Heart left ventricle (tissue), 16 donors: ENCODE measurements at regions not wholly inside any gene's neighbourhood (a gene's known extent, or its start where the extent isn't known, plus 50 kb on each side); places are given as distances from the start of the nearest gene placed in this dataset.
A peak's percentile ranks its signal among the peaks of the same experiment; 100 is the strongest.

Experiments used
- ATAC-seq, 4 donors: fragments of 200-7000 bp; cut with Tn5 transposase; one replicate each; pipeline ENCODE4 v1.9.1; 2020 to 2022; ENCODE audit warnings: moderate library complexity in 4 of 4, mild to moderate bottlenecking in 3 of 4, moderate number of reproducible peaks in 1 of 4
- DNase-seq, 5 donors: peaks; one replicate each; pipeline ENCODE4 v3.0.0-alpha.2; 2020
- H3K27ac ChIP-seq, 12 donors: fragments of 200-600 bp; sonication (generic) in 4 of 12; one replicate each; pipeline versions ENCODE4 v1.5.0 to v1.8.0; 2016 to 2022; ENCODE audit warnings: mild to moderate bottlenecking in 2 of 12
- H3K27me3 ChIP-seq, 9 donors: fragments of 200-600 bp; sonication (generic) in 2 of 9; one replicate each; pipeline versions ENCODE4 v1.5.1 to v1.8.0; 2016 to 2022; ENCODE audit warnings: mild to moderate bottlenecking in 3 of 9
- H3K36me3 ChIP-seq, 9 donors: fragments of 200-600 bp; sonication (generic) in 2 of 9; one replicate each; pipeline versions ENCODE4 v1.5.0 to v1.8.0; 2018 to 2022; ENCODE audit warnings: mild to moderate bottlenecking in 2 of 9
- H3K4me1 ChIP-seq, 12 donors: fragments of 200-600 bp; sonication (generic) in 4 of 12; one replicate each; pipeline versions ENCODE4 v1.5.0 to v1.8.0; 2016 to 2022; ENCODE audit warnings: mild to moderate bottlenecking in 3 of 12
- H3K4me3 ChIP-seq, 12 donors: fragments of 200-600 bp; sonication (generic) in 4 of 12; one replicate each; pipeline versions ENCODE4 v1.5.0 to v1.8.0; 2017 to 2022; ENCODE audit warnings: mild to moderate bottlenecking in 9 of 12, moderate library complexity in 4 of 12
- H3K9me3 ChIP-seq, 12 donors: fragments of 200-600 bp; sonication (generic) in 4 of 12; one replicate each; pipeline versions ENCODE4 v1.5.0 to v1.8.0; 2016 to 2022; ENCODE audit warnings: mild to moderate bottlenecking in 1 of 12
- POLR2A ChIP-seq, 2 donors: fragments of 450-650 bp; IDR thresholded peaks; one replicate each; pipeline ENCODE4 v1.6.1; 2017; ENCODE audit warnings: antibody characterized with exemption in 2 of 2, mild to moderate bottlenecking in 2 of 2, moderate library complexity in 2 of 2
- WGBS, 4 donors: extraction: QIAGEN DNeasy Blood & Tissue Kit in 2 of 4; methylation state at CpG; one replicate each; pipeline versions ENCODE4 v1.1.5 to v1.1.7; 2013 to 2018; 5-methylcytosine and 5-hydroxymethylcytosine counted together
- intact Hi-C, 10 donors: fragments of 100-400 bp; cut with DNase I; formaldehyde crosslinking; loops; one replicate each; pipeline versions ENCODE4 v1.11.1 to v1.14.2; 2022
- TF ChIP-seq, protein P1 (sequence below), 12 donors: fragments of 200-600 bp; sonication (generic) in 4 of 12; IDR thresholded peaks; one replicate each; pipeline versions ENCODE4 v1.5.0 to v1.8.0; 2018 to 2022; ENCODE audit warnings: antibody characterized with exemption in 12 of 12, mild to moderate bottlenecking in 5 of 12
- donor health status: ischemic (EF 13 %, LVEDD 7.1; RV severe dilation, severe dysfunction).
- donor health status: healthy with polysubstance abuse.
- donor health status: DM: no; HTN: yes; CAD: no.
- donor health status: DM: no; HTN: no; CAD: no.
- donor health status: ischemic (EF 25% LVEDD 6.9; RV normal size, moderate dysfunction).
- donor health status: ischemic (EF 25% LVEDD 5.7; RV mildly dilated, moderate dysfunction).
- donor health status: healthy.
- donor health status: DM: yes; HTN: yes; CAD: no.
- donor health status: ischemic (EF 35%, LVEDD 5.7; RV mildly dilated, moderate dysfunction).
- donor health status: nonischemic (EF 11% LVEDD 7.7; RV severe dilation, severe dysfunction).
- donor health status: DM: yes; HTN: yes; CAD: no.
- donor health status: PGD.
- donor health status: ischemic (EF 29% LVEDD 5.4; RV normal size, mild dysfunction).
- donor health status: nonischemic (EF 23%, LVEDD 6.1; RV moderate dilation, normal function).

DNA sequence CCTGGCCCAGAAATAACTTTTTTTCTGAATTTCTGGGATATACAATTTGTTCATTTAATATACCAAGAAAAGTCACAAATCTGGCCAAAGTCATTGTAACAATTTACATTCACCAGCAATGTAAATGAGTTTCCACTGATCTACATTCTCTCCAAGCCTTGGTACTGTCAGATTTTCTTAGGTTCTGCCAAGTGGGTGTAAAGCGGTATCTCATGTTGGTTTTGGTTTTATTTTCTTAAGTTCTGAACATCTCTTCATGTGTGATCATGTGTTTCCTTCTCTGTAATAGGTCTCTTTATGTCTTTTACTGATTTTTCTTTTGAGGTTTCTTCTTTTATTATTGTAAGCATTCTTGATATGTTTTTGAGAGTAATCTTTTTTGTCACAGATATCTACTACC is 235.6 kb upstream of the COL8A1 start:
- Histone ChIP-seq H3K4me3 (no peak overlapping the region), H3K36me3 (no peaks in the 10 kb centered on the region), H3K27me3 (no peaks in the 10 kb centered on the region), H3K4me1 (no peaks in the 10 kb centered on the region), H3K9me3 (peaks cover 0 to 20% (median 1%) of the 10 kb centered on the region in 12 donors), H3K27ac (no peak overlapping the region)
- intact Hi-C loops: no loop called here
- WGBS, 4 donors: 90 to 97% (median 97%) methylated on average over 1 of the region's 1 CpG
- DNase-seq: no peak
- TF ChIP-seq, protein P1, sequence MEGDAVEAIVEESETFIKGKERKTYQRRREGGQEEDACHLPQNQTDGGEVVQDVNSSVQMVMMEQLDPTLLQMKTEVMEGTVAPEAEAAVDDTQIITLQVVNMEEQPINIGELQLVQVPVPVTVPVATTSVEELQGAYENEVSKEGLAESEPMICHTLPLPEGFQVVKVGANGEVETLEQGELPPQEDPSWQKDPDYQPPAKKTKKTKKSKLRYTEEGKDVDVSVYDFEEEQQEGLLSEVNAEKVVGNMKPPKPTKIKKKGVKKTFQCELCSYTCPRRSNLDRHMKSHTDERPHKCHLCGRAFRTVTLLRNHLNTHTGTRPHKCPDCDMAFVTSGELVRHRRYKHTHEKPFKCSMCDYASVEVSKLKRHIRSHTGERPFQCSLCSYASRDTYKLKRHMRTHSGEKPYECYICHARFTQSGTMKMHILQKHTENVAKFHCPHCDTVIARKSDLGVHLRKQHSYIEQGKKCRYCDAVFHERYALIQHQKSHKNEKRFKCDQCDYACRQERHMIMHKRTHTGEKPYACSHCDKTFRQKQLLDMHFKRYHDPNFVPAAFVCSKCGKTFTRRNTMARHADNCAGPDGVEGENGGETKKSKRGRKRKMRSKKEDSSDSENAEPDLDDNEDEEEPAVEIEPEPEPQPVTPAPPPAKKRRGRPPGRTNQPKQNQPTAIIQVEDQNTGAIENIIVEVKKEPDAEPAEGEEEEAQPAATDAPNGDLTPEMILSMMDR (IDR thresholded peaks at IDR 0.05): no peak
- no peak for TF ChIP-seq POLR2A (IDR thresholded peaks at IDR 0.05)
- ATAC-seq: no peak

GRCh38 chr3:99400352-99400751 is 238.0 kb upstream of the COL8A1 start:
- peaks cover 0 to 21% (median 1%) of the 10 kb centered on the region in 12 donors for H3K9me3 ChIP-seq
- DNase-seq (no peak), ATAC-seq (no peak)
- H3K27me3 ChIP-seq: no peaks in the 10 kb centered on the region
- TF ChIP-seq, protein P1 (IDR thresholded peaks at IDR 0.05): no peak
- TF ChIP-seq POLR2A (IDR thresholded peaks at IDR 0.05): no peak
- WGBS, 4 donors: 80 to 82% (median 80%) methylated on average over 2 of the region's 2 CpGs
- no peak overlapping the region for H3K4me3 ChIP-seq
- no peaks in the 10 kb centered on the region for H3K36me3 ChIP-seq
- no peak overlapping the region for H3K27ac ChIP-seq
- intact Hi-C loops: no loop called here
- H3K4me1 ChIP-seq: no peaks in the 10 kb centered on the region

GRCh38 chr3:99396651-99397275 is 241.6 kb upstream of the COL8A1 start:
- intact Hi-C loops: no loop called here
- DNase-seq: no peak
- H3K27me3 ChIP-seq: no peaks in the 10 kb centered on the region
- H3K4me3 ChIP-seq: no peak overlapping the region
- WGBS, 4 donors: 77 to 80% (median 79%) methylated on average over 3 of the region's 3 CpGs
- ATAC-seq: no peak
- no peaks in the 10 kb centered on the region for H3K4me1 ChIP-seq
- TF ChIP-seq, protein P1 (IDR thresholded peaks at IDR 0.05): no peak
- TF ChIP-seq POLR2A (IDR thresholded peaks at IDR 0.05): no peak
- H3K36me3 ChIP-seq: no peaks in the 10 kb centered on the region
- H3K27ac ChIP-seq: no peak overlapping the region
- H3K9me3 ChIP-seq: peaks cover 0 to 21% (median 1%) of the 10 kb centered on the region in 12 donors

- no peak for DNase-seq
- Histone ChIP-seq H3K27ac (no peak overlapping the region), H3K27me3 (no peaks in the 10 kb centered on the region), H3K4me3 (no peak overlapping the region), H3K4me1 (no peaks in the 10 kb centered on the region), H3K36me3 (no peaks in the 10 kb centered on the region), H3K9me3 (peaks cover 0 to 21% (median 1%) of the 10 kb centered on the region in 12 donors)
- intact Hi-C loops: no loop called here
- ATAC-seq: peak in 1 of 4 donors; percentile 43
- TF ChIP-seq, protein P1 (IDR thresholded peaks at IDR 0.05): no peak
- 69 to 77% (median 72%) methylated on average over 7 of the region's 7 CpGs for WGBS, 4 donors
Observed at GRCh38 chr3:99394831-99395778, 243.3 kb upstream of the COL8A1 start.
